HepG2 (cell line): ENCODE measurements at regions not wholly inside any gene's neighbourhood (a gene's known extent, or its start where the extent isn't known, plus 50 kb on each side); places are given as distances from the start of the nearest gene placed in this dataset.

ENCODE experiments used
- ATAC-seq: fragments of 200-7000 bp; cut with Tn5 transposase; 3 replicates; pipeline ENCODE4 v1.9.1; 2020; ENCODE audit warnings: mild to moderate bottlenecking, moderate library complexity
- BruUV-seq: library from RNA; stranded (reverse); fragments of 400-500 nt; replicated peaks from 2 replicates; lab custom pipeline; 2021; lab: Mats Ljungman, UMichigan
- CTCF ChIA-PET: fragments of 300-600 bp; formaldehyde crosslinking; extraction: SDS; loops from one replicate; lab custom pipeline; 2021; ENCODE audit warnings: low total read pairs, inconsistent platforms, low intra/inter-chr PET ratio; lab: Yijun Ruan, JAX
- POLR2A ChIA-PET: fragments of 350-600 bp; sonication (Branson Sonifier 250); formaldehyde crosslinking; loops from one replicate; lab custom pipeline; 2020; ENCODE audit warnings: antibody characterized with exemption, inconsistent platforms; lab: Yijun Ruan, JAX
- DNase-seq: peaks from one replicate; pipeline ENCODE4 v3.0.0-alpha.2; 2015; ENCODE audit warnings: low spot score
- FAIRE-seq: peaks from 3 replicates; lab custom pipeline; 2011; peaks lifted over from hg19 to GRCh38; lab: Jason Lieb, UNC
- H2AFZ ChIP-seq: one replicate; pipeline ENCODE4 v1.6.1; 2011; ENCODE audit warnings: low read length, inconsistent platforms
- H3K27ac ChIP-seq: fragments of 300-600 bp; 3 replicates; pipeline ENCODE4 v1.8.0; 2011; ENCODE audit warnings: mixed run types, mild to moderate bottlenecking, mixed read lengths, low read length, inconsistent platforms; ENCODE audit not compliant: insufficient read depth; ENCODE audit errors: extremely low read length
- H3K27me3 ChIP-seq, 2 experiments: fragments of 200-600 bp in 1 of 2; 2 replicates in 1 of 2; 3 replicates in 1 of 2; pipeline versions ENCODE4 v1.6.0 to v1.8.0; 2011; ENCODE audit warnings: low read length in 2 of 2, mild to moderate bottlenecking in 2 of 2, moderate library complexity in 2 of 2, inconsistent platforms in 1 of 2; ENCODE audit not compliant: insufficient read depth in 2 of 2, control insufficient read depth in 1 of 2
- H3K36me3 ChIP-seq, 2 experiments: fragments of 200-600 bp in 1 of 2; replicated peaks in 1 of 2; 2 replicates in 1 of 2; 3 replicates in 1 of 2; pipeline versions ENCODE4 v1.5.1 to v1.8.0; 2011; ENCODE audit warnings: low read length in 2 of 2, inconsistent platforms in 1 of 2; ENCODE audit not compliant: insufficient read depth in 2 of 2, control insufficient read depth in 1 of 2
- H3K4me1 ChIP-seq: 2 replicates; pipeline ENCODE4 v1.5.1; 2012; ENCODE audit warnings: low read length, inconsistent platforms; ENCODE audit not compliant: insufficient read depth
- H3K4me2 ChIP-seq: 2 replicates; pipeline ENCODE4 v1.6.0; 2011; ENCODE audit warnings: low read depth, low read length, inconsistent platforms
- H3K4me3 ChIP-seq, 3 experiments: fragments of 200-600 bp in 1 of 3; sonication (generic), shearing (Covaris generic) in 1 of 3; replicated peaks in 1 of 3; 2 replicates each; pipeline ENCODE4 v1.5.1; 2011 to 2016; ENCODE audit warnings: low read length in 3 of 3, inconsistent platforms in 2 of 3, low read depth in 2 of 3, mild to moderate bottlenecking in 2 of 3, control low read depth in 1 of 3, mixed read lengths in 1 of 3; ENCODE audit not compliant: insufficient read depth in 1 of 3
- H3K79me2 ChIP-seq: one replicate; pipeline ENCODE4 v1.6.1; 2011; ENCODE audit warnings: low read length, inconsistent platforms; ENCODE audit not compliant: insufficient read depth
- H3K9ac ChIP-seq: 2 replicates; pipeline ENCODE4 v1.6.0; 2011; ENCODE audit warnings: mild to moderate bottlenecking, low read depth, low read length, inconsistent platforms; ENCODE audit not compliant: insufficient read depth
- H3K9me3 ChIP-seq: 2 replicates; pipeline ENCODE4 v1.5.1; 2012; ENCODE audit warnings: mild to moderate bottlenecking, low read length
- H4K20me1 ChIP-seq: 2 replicates; pipeline ENCODE4 v1.6.0; 2011; ENCODE audit warnings: inconsistent platforms, mild to moderate bottlenecking, low read length, moderate library complexity; ENCODE audit not compliant: insufficient read depth
- CREBL2 ChIP-seq: sonication (generic); formaldehyde crosslinking; IDR thresholded peaks from 2 replicates; pipeline ENCODE4 v1.8.1; 2023; ENCODE audit warnings: missing genetic modification reagents, mild to moderate bottlenecking, borderline replicate concordance
- E2F1 ChIP-seq: sonication (generic); formaldehyde crosslinking; IDR thresholded peaks from 2 replicates; pipeline ENCODE4 v1.5.0; 2020; ENCODE audit warnings: missing genetic modification reagents
- ELK4 ChIP-seq: sonication (generic); formaldehyde crosslinking; IDR thresholded peaks from 2 replicates; pipeline ENCODE4 v1.9.0; 2021; ENCODE audit warnings: missing genetic modification reagents, borderline replicate concordance
- FOXJ3 ChIP-seq: sonication (generic); formaldehyde crosslinking; IDR thresholded peaks from 2 replicates; pipeline ENCODE4 v1.4.0; 2020; ENCODE audit warnings: missing genetic modification reagents, mild to moderate bottlenecking, borderline replicate concordance
- KAT7 ChIP-seq: IDR thresholded peaks from 2 replicates; pipeline ENCODE4 v1.6.1; 2018; ENCODE audit warnings: borderline replicate concordance, missing compliant biosample characterization
- KDM4B ChIP-seq: sonication (generic); formaldehyde crosslinking; IDR thresholded peaks from 2 replicates; pipeline ENCODE4 v1.4.0; 2020; ENCODE audit warnings: missing genetic modification reagents
- RCOR2 ChIP-seq: IDR thresholded peaks from 2 replicates; pipeline ENCODE4 v1.6.1; 2016; ENCODE audit warnings: missing biosample characterization, missing genetic modification reagents
- REST ChIP-seq, 2 experiments: IDR thresholded peaks; 2 replicates each; pipeline ENCODE4 v1.6.1; 2011 to 2012; ENCODE audit warnings: low read length in 2 of 2, borderline replicate concordance in 1 of 2, low read depth in 1 of 2, mild to moderate bottlenecking in 1 of 2, moderate library complexity in 1 of 2
- SALL1 ChIP-seq: sonication (generic); formaldehyde crosslinking; IDR thresholded peaks from 2 replicates; pipeline ENCODE4 v1.8.0; 2022; ENCODE audit warnings: mild to moderate bottlenecking, missing genetic modification reagents
- SUZ12 ChIP-seq: fragments of 150-350 bp; IDR thresholded peaks from 2 replicates; pipeline ENCODE4 v1.6.1; 2014; ENCODE audit warnings: low read depth, low read length
- TP53 ChIP-seq: sonication (generic); formaldehyde crosslinking; conservative IDR thresholded peaks from 2 replicates; pipeline ENCODE4 v1.4.0; 2020; ENCODE audit warnings: missing genetic modification reagents
- ZBTB2 ChIP-seq: sonication (generic); formaldehyde crosslinking; IDR thresholded peaks from 2 replicates; pipeline ENCODE4 v1.8.0; 2022; ENCODE audit warnings: low read depth, missing genetic modification reagents
- ZFP82 ChIP-seq: sonication (generic); formaldehyde crosslinking; IDR thresholded peaks from 2 replicates; pipeline ENCODE4 v1.5.1; 2020; ENCODE audit warnings: mild to moderate bottlenecking, missing genetic modification reagents, borderline replicate concordance
- ZNF12 ChIP-seq: sonication (generic); formaldehyde crosslinking; IDR thresholded peaks from 2 replicates; pipeline ENCODE4 v1.5.0; 2020; ENCODE audit warnings: missing genetic modification reagents
- ZNF441 ChIP-seq: sonication (generic); formaldehyde crosslinking; IDR thresholded peaks from 2 replicates; pipeline ENCODE4 v1.7.0; 2021; ENCODE audit warnings: missing genetic modification reagents, borderline replicate concordance
- ZNF670 ChIP-seq: sonication (generic); formaldehyde crosslinking; IDR thresholded peaks from 2 replicates; pipeline ENCODE4 v1.8.0; 2022; ENCODE audit warnings: mild to moderate bottlenecking, missing genetic modification reagents, borderline replicate concordance
- in situ Hi-C: cut with HindIII; loops from 2 replicates; pipeline ENCODE4 v1.10.0; 2017; ENCODE audit warnings: low pct_unique_long_range_greater_than_20kb; ENCODE audit not compliant: extremely low pct_ligation_motif_present
- intact Hi-C: fragments of 100-400 bp; cut with micrococcal nuclease; formaldehyde crosslinking; loops from one replicate; pipeline ENCODE4 v1.10.0; 2022; ENCODE audit not compliant: unreplicated experiment

- TF ChIP-seq E2F1 (CRISPR knock-in tag), result no peak
These were observed 76.5 kb upstream of the BCL6 start (continued) for GRCh38 chr3:187821616-187822317.

- Histone ChIP-seq H3K79me2 (no peaks in the 10 kb centered on the region), H3K36me3 (no peaks in the 10 kb centered on the region), H4K20me1 (no peaks in the 10 kb centered on the region), H3K9me3 (no peaks in the 10 kb centered on the region), H3K27ac (no peak overlapping the region), H2AFZ (no peak overlapping the region), H3K4me2 (no peak overlapping the region), H3K27me3 (no peaks in the 10 kb centered on the region; a peak in 1 of 5 replicates), H3K4me1 (no peaks in the 10 kb centered on the region), H3K4me3 (no peak overlapping the region), H3K9ac (no peak overlapping the region)
- FAIRE-seq, result no peak
- CTCF ChIA-PET, result no interaction called here
- ATAC-seq, result no peak
- in situ Hi-C loops, result no loop called here
- DNase-seq, result no peak
- POLR2A ChIA-PET, result no interaction called here
- intact Hi-C loops, result no loop called here
- BruUV-seq, result no TSS peak
- no peak for TF ChIP-seq CREBL2 (CRISPR knock-in tag)
- no peak for TF ChIP-seq ZNF670
- TF ChIP-seq SALL1 (CRISPR knock-in tag), result no peak
- no peak for TF ChIP-seq KAT7 (CRISPR knock-in tag)
- no peak for TF ChIP-seq REST (IDR thresholded peaks at IDR 0.05; ENCODE audit: borderline replicate concordance in 1 of 2, low read depth in 1 of 2, low read length in 2 of 2)
- TF ChIP-seq ZFP82 (CRISPR knock-in tag), result no peak
- TF ChIP-seq ZNF12, result no peak
- no peak for TF ChIP-seq RCOR2
- TF ChIP-seq KDM4B (CRISPR knock-in tag), result no peak
- TF ChIP-seq ELK4 (CRISPR knock-in tag), result no peak
- TF ChIP-seq FOXJ3 (CRISPR knock-in tag), result no peak
- TF ChIP-seq SUZ12, result no peak
- TF ChIP-seq ZNF441 (CRISPR knock-in tag), result no peak
- no peak for TF ChIP-seq ZBTB2
- no peak for TF ChIP-seq TP53 (CRISPR knock-in tag)
These were observed 77.1 kb upstream of the BCL6 start for GRCh38 chr3:187822402-187822801.
